ENCODE measurements at regions not wholly inside any gene's neighbourhood (a gene's known extent, or its start where the extent isn't known, plus 50 kb on each side); places are given as distances from the start of the nearest gene placed in this dataset.
"Not testable (repeated sequence)": the region's sequence is repeated elsewhere in the genome, so short reads cannot be mapped to it uniquely, and the experiment has no call there.

DNA sequence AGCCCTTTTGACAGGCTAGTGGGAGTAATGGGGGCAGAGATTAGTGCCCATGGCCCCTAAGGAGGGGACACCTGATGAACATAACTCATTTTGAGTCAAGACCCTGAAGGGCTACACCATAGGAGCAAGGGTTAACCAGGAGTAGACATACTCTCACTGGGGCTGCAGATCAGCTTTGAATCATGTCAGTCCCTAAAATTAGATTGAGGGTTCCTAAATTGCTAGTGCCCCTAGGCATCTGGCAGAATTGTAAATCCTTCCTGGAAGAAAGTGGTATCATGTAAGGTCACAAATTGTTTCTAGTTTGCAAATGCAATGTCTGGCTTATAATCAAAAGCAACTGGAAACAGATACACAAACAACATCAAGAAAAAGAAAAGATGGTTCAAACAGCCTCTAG is 52.1 kb upstream of the LRRC37A2 start:
- peak; percentile 89 for FAIRE-seq
- DNase-seq (ENCODE audit: low spot score): not testable (repeated sequence)

DNA sequence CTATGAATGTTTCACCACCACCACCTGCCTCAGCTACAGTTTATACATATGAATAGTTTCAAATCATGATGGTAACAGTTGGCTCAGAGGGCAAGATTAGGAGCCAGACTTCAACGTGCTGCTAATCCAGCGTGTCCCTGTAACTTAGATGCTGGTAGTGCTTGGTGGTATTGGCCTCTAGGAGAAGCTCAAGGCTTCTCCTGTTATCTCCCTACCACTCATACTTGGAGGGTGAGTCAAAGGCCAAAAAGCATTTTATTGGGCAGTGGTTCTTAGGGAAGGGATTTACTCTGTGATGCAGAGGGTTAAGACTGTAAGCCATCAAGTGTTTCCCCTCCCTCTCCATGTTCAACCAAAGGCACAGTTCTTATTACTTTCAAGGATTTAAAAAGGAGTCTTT is 57.2 kb upstream of the LRRC37A2 start:
- not testable (repeated sequence) for DNase-seq (ENCODE audit: low spot score)
- peak; percentile 48 for FAIRE-seq

DNA sequence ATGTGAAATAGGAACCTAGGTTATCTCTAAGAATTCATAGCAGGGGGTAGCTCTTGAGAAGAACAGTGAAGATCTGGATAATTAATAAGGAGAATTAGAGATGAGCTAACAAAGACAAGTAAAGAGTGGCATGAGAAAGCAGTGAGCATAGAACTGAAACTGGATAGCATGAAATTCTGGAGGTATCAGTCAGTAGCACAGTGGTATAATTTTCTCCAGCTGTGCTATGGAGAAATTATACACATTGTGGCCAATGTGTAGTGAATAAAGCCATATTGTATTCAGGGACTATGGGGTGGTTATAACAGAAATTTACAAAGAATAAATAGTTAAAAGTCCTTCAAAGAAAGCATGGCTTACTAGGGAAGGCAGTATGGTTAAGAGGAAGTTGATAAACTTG is 57.7 kb upstream of the LRRC37A2 start:
- FAIRE-seq; DNase-seq (ENCODE audit: low spot score): not testable (repeated sequence)

DNA sequence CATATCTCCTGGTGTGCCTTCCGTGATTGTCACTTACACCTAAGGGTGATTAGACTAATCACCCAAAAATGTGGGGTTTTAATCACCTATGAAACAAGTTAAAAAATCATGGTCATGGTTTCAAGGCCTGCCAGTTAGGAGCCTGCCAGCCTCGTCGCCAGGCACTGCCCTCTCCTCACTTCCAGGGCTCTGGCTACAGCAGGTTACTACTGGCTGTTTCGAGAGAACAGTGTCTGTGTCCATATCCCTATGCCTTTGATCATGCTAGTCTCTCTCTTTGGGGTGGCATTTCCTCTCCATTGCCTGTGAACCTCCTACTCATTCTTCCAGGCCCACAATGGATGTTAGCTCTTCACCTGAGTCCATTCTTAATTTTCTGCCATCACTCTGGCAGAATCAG is 59.2 kb upstream of the LRRC37A2 start:
- peak; percentile 92 for FAIRE-seq

DNA sequence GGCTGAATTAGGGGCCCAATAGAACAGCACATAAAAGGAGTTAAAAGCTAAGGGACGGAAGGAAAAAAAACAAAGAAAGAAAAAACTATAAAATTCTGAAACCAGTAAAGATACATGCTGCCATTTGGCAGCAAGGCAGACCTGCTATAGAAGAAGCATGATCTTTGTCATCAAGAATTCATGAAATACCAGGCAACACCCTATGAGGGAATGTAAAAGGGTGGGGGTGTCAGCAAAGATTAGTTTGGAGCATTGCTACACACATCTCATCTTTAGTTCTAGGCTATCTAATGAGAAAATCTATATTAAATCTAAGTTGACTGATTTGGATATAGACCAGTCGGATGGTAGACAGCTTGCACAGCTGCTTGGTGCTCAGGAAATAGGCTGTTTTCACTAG is 66.4 kb upstream of the LRRC37A2 start:
- peak; percentile 90 for FAIRE-seq
- DNase-seq (ENCODE audit: low spot score): not testable (repeated sequence)

More for the DNA sequence above, 59.2 kb upstream of the LRRC37A2 start:
- not testable (repeated sequence) for DNase-seq (ENCODE audit: low spot score)

DNA sequence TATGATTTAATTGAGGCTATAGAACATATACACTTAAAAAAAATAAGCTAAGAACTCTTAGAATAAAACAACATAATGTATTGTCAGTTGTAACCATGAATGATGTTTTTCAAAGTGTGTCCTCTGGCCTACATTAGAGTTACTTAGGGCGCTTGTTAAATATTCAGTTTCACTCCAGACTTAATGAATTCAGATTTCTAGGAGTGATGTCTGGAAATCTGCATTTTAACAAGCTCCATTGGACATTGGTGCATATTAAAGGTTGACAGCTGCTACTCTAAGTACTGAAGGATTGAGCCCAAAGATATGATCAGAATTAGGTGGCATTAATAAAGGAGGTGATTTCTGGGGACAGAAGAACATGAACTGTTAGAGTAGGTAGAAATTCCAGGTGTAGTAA is 66.9 kb upstream of the LRRC37A2 start:
- peak; percentile 90 for FAIRE-seq
- DNase-seq (ENCODE audit: low spot score): not testable (repeated sequence)

DNA sequence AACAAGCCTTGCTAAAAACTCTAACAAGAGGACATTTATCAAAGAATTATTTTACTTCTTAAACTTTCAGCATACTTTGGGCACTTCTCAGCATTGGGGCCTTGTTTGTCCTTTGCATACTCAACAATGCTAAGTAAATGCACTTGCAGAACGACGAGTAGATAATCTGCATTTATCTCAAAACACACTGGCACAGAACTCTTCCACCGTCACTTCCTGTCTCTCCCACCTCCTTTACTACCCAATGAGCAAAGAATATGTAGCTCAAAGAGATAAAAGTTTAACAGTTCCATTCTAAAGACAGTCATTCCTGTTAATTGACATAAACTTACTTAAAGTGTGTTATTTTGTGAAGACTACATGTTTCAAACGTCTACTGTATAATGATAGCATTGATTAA is 70.1 kb upstream of the LRRC37A2 start:
- DNase-seq (ENCODE audit: low spot score): not testable (repeated sequence)
- peak; percentile 94 for FAIRE-seq

DNA sequence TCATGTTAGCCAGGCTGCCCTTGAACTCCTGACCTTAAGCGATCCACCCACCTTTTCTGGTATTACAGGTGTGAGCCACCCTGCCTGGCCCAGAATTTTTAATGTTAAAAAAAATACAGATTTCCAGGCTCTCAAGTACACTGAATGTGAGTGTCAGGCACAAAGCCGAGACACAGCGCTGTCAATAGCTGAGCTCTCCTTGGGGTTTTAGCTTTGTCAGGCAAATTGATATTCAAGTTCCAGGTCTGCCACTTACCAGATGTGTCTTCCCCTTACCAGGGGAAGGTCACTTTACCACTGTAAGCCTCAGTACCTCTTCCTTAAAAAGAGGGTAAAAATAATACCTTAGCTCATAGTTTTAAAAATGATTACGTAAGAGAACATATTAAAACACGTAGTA is 71.6 kb upstream of the LRRC37A2 start:
- peak; percentile 86 for FAIRE-seq
- DNase-seq (ENCODE audit: low spot score): not testable (repeated sequence)

DNA sequence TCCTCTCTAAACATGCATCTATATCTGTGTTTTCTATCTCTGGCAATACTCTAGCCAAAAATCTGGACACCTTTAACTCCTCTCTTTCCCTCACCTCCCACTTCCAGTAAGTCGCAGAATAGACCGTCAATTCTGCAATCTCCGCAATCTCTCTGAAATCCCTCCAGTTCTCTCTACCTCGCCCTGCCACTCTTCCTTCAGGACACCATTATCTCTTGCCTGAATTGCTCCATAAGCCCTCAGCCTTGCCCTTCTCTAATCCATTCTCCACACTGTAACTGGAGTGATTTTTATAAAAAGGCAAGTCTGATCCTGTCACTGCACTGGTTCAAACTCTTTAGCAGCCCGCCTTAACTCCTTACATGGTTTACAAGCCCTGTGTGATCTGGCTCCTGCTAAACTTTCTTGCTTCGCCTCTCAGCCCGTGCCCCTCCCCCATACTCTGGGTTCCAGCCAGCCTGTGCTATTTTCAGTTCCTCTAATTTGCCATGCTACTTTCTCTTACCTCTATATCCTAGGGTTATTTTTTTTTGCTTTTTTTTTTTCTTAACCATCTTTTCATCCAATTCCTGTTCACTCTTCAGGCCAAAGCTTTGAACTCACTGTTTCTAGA is 73.0 kb upstream of the ARL17B start:
- FAIRE-seq: peak; percentile 98

DNA sequence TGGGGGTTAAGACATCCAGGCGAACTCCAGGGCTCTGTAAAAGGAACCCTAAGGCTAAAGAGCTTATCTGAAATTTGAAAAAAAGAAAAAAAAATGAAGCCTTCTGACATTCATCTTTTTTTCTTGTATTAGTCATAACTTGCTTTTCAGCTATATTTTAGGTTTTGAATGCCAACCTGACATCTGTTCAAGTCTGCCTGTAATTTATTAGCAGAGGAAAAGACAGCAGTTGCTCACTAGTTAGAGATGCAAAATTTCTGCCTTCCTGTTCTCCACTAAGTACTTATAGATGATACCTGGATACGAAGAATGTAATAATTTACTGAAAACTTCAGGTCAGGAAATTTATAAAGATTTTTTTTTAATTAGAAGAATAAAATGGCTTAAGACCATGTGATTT is 68.7 kb upstream of the ARL17B start:
- not testable (repeated sequence) for FAIRE-seq; DNase-seq (ENCODE audit: low spot score)

More for the DNA sequence above, 73.0 kb upstream of the ARL17B start:
- not testable (repeated sequence) for DNase-seq (ENCODE audit: low spot score)

DNA sequence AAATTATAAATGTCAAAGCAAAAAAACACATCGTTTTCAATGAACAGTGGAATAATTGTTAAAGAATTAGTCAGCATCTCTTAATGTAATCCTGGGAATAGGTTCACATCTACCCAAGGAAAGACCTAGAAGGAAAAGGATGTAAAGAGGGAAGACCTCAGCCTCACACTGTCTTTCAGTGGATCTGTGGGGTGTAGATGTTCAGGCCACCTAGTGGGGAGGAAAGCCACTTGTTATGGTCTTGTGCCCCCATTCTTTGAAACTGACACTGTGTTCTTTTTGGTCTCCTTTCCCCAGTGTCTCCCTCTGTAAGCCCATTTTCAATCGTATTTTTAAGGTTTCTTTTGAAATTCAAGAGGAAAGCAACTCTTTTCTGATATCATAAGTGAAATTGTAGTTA is 68.1 kb upstream of the ARL17B start:
- not testable (repeated sequence) for FAIRE-seq; DNase-seq (ENCODE audit: low spot score)

DNA sequence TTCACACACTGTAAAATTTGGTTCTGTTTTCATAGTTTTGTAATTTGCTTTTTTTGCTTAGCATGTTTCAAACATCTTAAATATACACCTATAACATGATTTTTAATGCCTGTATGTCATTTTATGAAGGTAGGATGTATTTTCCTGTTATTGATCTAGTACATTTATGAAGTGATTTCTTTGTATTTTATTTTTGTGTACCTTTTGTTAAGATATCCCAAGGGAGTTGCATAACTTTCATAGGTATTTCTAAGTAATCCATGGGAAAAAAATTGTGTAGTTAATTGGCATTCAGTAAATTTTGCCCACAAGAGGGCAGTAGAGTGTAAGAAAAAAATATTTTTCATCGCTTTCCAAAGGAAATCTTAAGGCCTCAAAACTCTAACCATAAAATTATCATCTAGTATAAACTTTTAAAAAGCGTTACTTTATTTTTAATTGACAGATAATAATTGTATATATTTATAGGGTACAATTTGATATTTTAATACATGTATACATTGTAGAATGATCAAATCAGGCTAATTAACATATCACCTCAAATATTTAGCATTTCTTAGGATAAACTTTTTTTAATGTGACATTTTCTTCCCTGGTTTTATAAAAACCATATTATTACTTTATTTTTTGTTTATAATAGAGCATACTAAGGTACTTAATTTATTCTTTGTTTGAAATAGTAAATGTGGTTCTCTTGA is 62.8 kb upstream of the ARL17B start:
- DNase-seq (ENCODE audit: low spot score): not testable (repeated sequence)
- peak; percentile 87 for FAIRE-seq

DNA sequence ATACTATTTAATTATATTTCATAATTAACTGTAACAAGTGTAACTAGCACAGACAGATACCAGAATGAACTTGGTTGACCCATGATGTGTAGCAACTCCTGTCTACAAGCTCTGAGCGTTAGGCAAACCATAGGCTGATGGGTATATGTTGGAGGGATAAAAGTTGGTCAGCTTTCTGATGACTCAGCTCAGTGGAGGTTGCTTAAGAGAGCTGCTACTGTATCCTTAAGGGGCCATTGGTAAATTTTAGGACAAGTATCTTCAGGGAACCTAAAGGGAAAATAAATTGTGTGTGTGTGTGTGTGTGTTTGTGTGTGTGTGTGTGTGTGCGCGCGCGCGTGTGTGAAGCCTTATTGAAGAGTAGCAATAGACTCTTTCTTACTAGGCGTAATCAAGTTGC is 56.3 kb upstream of the ARL17B start:
- DNase-seq (ENCODE audit: low spot score): not testable (repeated sequence)
- peak; percentile 5 for FAIRE-seq

DNA sequence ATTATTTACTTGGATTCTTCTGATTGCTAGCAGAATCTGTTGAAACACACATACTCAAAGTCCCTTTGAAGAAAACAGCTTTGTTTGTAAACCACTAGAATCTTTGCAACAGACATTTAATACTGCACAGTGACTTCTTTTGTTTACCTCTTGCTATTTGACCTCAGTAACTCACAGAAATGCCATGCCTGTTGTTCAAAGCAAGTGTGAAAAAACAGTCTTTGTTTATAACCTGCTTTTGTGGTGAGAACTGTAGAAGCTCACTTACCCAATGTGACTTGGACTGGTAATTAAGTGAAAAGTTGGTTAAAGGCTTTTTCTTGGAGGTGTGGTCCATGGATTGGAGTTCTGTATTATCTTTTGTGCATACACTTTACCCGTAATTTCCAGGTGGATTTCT is 55.7 kb upstream of the ARL17B start:
- peak; percentile 72 for FAIRE-seq
- not testable (repeated sequence) for DNase-seq (ENCODE audit: low spot score)

DNA sequence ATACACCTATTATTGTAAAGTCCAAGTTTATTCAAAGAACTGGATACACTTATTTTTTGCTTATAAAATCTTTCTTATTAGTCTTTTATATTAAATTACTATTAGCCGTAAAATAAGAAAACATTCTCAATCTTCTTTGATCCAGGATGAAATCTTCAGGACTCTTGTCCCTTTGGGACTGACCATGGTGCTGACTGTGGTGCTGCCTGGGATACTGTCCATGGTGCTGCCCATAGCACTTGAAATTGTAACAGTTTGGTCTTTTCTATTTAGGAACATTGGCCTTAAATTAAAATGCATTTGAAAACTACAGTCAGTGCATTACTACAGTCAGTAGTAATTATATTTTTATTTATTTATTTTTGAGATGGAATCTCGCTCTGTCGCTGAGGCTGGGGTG is 53.0 kb upstream of the ARL17B start:
- peak; percentile 32 for FAIRE-seq
- DNase-seq (ENCODE audit: low spot score): not testable (repeated sequence)

DNA sequence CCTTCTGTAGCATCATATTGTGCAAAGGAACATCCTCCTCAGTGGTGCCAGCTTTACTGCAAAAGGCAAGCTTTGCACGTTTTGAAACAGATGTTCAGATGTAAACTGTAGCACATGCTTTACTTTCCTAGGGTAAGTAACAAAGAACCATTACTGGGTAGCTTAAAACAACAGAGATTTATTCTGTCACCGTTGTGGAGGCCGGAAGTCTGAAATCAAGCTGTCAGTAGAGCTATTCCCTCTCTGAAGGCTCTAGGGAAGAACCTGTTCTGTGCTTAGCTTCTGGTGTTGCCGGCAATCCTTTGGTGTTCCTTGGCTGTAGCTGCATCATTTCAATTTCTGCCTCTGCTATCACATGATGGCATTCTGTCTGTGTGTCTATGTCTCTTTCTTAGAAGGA is 50.6 kb upstream of the ARL17B start:
- not testable (repeated sequence) for DNase-seq (ENCODE audit: low spot score)
- peak; percentile 65 for FAIRE-seq

DNA sequence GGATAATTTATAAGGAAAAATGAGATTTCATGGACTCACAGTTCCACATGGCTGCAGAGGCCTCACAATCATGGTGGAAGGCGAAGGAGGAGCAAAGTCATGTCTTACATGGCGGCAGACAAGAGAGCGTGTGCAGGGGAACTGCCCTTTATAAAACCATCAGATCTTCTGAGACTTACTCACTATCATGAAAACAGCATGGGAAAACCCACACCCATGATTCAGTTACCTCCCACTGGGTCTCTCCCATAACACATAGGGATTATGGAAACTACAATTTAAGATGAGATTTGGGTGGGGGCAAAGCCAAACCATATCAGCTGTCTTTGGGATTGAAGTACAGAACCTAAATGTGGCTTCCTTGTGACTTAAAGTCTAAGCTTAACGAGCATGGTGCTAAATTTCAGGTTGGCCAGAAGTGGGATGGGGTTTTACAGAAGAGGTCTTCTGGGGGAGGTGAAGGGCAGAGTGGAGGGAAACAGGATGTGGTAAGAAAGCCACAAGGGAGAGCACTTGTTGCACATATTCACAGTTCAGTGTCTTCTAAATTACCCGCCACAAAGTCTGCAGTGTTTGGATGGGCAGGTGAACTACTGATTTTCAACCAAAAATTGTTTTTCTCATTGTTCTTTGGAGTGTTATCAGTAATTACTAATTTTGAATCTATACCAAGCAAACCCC is 49.7 kb upstream of the ARL17B start:
- FAIRE-seq; DNase-seq (ENCODE audit: low spot score): not testable (repeated sequence)

Data from urothelium cell line (cell line).